Left ventricle myocardium inferior (tissue), 1 donor: ENCODE measurements at regions not wholly inside any gene's neighbourhood (a gene's known extent, or its start where the extent isn't known, plus 50 kb on each side); places are given as distances from the start of the nearest gene placed in this dataset.

Source experiments
- DNase-seq: peaks from one replicate; pipeline ENCODE4 v3.0.0-alpha.2; 2020
- H3K27ac ChIP-seq: fragments of 200-600 bp; replicated peaks from 2 replicates; pipeline ENCODE4 v1.8.0; 2021
- H3K27me3 ChIP-seq: fragments of 200-600 bp; 2 replicates; pipeline ENCODE4 v1.8.0; 2021; ENCODE audit warnings: low read depth
- H3K36me3 ChIP-seq: fragments of 200-600 bp; 2 replicates; pipeline ENCODE4 v1.8.0; 2021
- H3K4me1 ChIP-seq: fragments of 200-600 bp; 2 replicates; pipeline ENCODE4 v1.8.0; 2021
- H3K4me3 ChIP-seq: fragments of 200-600 bp; 2 replicates; pipeline ENCODE4 v1.8.0; 2021; ENCODE audit warnings: mild to moderate bottlenecking, moderate library complexity
- H3K9me3 ChIP-seq: fragments of 200-600 bp; replicated peaks from 2 replicates; pipeline ENCODE4 v1.8.0; 2021
- CTCF ChIP-seq: fragments of 200-600 bp; IDR thresholded peaks from 2 replicates; pipeline ENCODE4 v1.8.0; 2021; ENCODE audit warnings: antibody characterized with exemption, mild to moderate bottlenecking, borderline replicate concordance
- intact Hi-C: fragments of 100-400 bp; cut with micrococcal nuclease; formaldehyde crosslinking; loops from one replicate; pipeline ENCODE4 v1.11.0; 2022
- donor health status: DM: no; HTN: yes; CAD: no; lungs with severe emphysema.

GRCh38 chr7:134374791-134375190 is 58.1 kb upstream of the SLC35B4 start:
- intact Hi-C loops: no loop called here
- TF ChIP-seq CTCF: no peak

GRCh38 chr7:134374291-134374690 is 57.6 kb upstream of the SLC35B4 start:
- no peak overlapping the region for H3K27ac ChIP-seq
- H3K4me3 ChIP-seq: no peak overlapping the region
- no peaks in the 10 kb centered on the region for H3K4me1 ChIP-seq
- peaks cover 76% of the 10 kb centered on the region for H3K27me3 ChIP-seq
- intact Hi-C loops: no loop called here
- H3K9me3 ChIP-seq: no peaks in the 10 kb centered on the region
- H3K36me3 ChIP-seq: no peaks in the 10 kb centered on the region
- TF ChIP-seq CTCF: no peak
- DNase-seq: no peak

More at GRCh38 chr7:134374791-134375190, 58.1 kb upstream of the SLC35B4 start:
- Histone ChIP-seq H3K36me3 (no peaks in the 10 kb centered on the region), H3K4me1 (no peaks in the 10 kb centered on the region), H3K27me3 (peaks cover 71% of the 10 kb centered on the region), H3K27ac (no peak overlapping the region), H3K4me3 (no peak overlapping the region), H3K9me3 (no peaks in the 10 kb centered on the region)
- DNase-seq: no peak

- H3K36me3 ChIP-seq: no peaks in the 10 kb centered on the region
- intact Hi-C loops: no loop called here
These were observed 56.1 kb upstream of the SLC35B4 start for GRCh38 chr7:134372858-134373257.

GRCh38 chr7:134371971-134372370 is 55.2 kb upstream of the SLC35B4 start:
- no peak for TF ChIP-seq CTCF
- no peak for DNase-seq
- H3K9me3 ChIP-seq: no peaks in the 10 kb centered on the region
- intact Hi-C loops: no loop called here
- H3K4me3 ChIP-seq: no peak overlapping the region
- H3K36me3 ChIP-seq: no peaks in the 10 kb centered on the region
- H3K27me3 ChIP-seq: peaks cover 74% of the 10 kb centered on the region
- H3K27ac ChIP-seq: no peak overlapping the region
- no peaks in the 10 kb centered on the region for H3K4me1 ChIP-seq

More at GRCh38 chr7:134372858-134373257, 56.1 kb upstream of the SLC35B4 start:
- no peak for DNase-seq
- Histone ChIP-seq H3K4me1 (no peaks in the 10 kb centered on the region), H3K9me3 (no peaks in the 10 kb centered on the region), H3K27me3 (peaks cover 74% of the 10 kb centered on the region), H3K4me3 (no peak overlapping the region), H3K27ac (no peak overlapping the region)
- TF ChIP-seq CTCF: no peak

GRCh38 chr7:134371536-134371935 is 54.8 kb upstream of the SLC35B4 start:
- no peak overlapping the region for H3K27ac ChIP-seq
- H3K36me3 ChIP-seq: no peaks in the 10 kb centered on the region
- no peaks in the 10 kb centered on the region for H3K9me3 ChIP-seq
- intact Hi-C loops: no loop called here
- TF ChIP-seq CTCF: no peak
- no peaks in the 10 kb centered on the region for H3K4me1 ChIP-seq
- DNase-seq: no peak
- H3K4me3 ChIP-seq: no peak overlapping the region
- peaks cover 76% of the 10 kb centered on the region for H3K27me3 ChIP-seq

GRCh38 chr7:134370135-134370534 is 53.4 kb upstream of the SLC35B4 start:
- intact Hi-C loops: no loop called here

More at GRCh38 chr7:134370135-134370534, 53.4 kb upstream of the SLC35B4 start:
- no peak for DNase-seq
- no peaks in the 10 kb centered on the region for H3K4me1 ChIP-seq
- H3K36me3 ChIP-seq: no peaks in the 10 kb centered on the region
- no peak overlapping the region for H3K4me3 ChIP-seq
- TF ChIP-seq CTCF: no peak
- no peak overlapping the region for H3K27ac ChIP-seq
- H3K9me3 ChIP-seq: no peaks in the 10 kb centered on the region
- peaks cover 74% of the 10 kb centered on the region for H3K27me3 ChIP-seq
